GM18499 (cell line): ENCODE measurements at regions not wholly inside any gene's neighbourhood (a gene's known extent, or its start where the extent isn't known, plus 50 kb on each side); places are given as distances from the start of the nearest gene placed in this dataset.

Experiments
- ATAC-seq: cut with Tn5 transposase; IDR thresholded peaks from one replicate; pipeline ENCODE4 v1.9.1; 2021; ENCODE audit warnings: moderate number of reproducible peaks; ENCODE audit not compliant: insufficient read depth, unreplicated experiment

DNA sequence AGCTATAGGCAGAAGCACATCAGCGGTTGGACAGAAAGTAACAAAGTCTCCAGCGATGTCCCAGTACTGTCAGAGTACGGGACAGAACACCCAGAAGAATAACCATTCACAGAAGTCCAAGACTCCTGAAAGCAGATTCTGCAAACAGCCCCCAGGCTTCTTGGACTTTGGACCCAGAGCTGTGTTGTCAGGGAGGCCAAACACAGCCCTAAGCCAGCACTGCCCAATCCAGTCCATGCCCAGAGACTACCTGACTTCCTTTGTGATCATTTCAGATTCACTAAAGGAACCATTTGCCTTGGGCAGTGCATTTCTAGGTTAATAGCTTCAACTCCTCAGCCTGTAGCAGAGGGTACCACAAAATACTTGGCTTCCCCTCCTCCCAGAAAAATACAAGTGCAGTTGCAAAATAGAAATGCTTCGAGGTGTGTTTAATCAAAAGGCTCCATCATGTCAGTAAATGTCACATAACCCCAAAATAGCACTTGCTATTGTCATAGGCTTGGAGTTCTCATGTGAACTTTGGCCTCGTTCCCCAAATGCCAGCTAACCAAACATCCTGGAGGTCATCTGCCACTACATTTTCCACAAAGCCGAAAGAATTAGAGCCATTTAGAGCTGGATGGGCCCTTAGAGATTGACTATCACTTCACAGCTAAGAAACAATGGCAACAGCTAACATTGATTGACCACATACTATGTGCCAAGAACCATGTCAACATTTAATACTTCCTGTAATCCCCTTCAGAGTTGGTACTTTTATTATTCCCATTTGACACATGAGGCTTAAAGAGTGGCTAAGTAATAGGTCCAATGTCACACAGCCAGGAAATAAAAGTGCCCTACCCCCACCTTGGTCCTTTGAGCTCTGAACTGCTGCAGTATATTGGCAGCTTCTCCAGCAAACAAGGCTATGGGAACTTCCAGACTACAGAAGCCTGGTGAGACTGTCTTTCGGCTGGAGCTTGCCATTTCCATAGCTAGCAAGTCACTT, 329.9 kb downstream of the FOXO1 start:
- no peak for ATAC-seq

DNA sequence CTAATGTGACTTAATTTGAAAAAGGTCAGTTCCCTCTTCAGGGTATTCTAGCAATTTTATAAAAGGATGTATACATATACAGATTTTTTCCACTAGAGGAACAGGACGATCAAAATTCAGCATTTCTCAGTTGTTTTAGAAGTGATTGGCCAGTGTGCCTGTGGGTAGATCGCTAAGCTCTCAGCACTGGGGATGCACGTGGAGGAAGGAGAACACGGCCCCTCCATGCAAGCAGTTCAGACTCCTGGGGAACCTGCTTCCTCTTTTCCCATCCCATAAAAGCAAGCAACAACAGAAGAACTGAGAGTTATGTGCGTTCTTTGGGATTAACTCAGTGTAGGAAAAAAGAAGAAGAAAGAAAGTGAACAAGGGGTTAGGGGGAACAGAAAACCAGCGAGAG, 328.8 kb downstream of the FOXO1 start:
- no peak for ATAC-seq

DNA sequence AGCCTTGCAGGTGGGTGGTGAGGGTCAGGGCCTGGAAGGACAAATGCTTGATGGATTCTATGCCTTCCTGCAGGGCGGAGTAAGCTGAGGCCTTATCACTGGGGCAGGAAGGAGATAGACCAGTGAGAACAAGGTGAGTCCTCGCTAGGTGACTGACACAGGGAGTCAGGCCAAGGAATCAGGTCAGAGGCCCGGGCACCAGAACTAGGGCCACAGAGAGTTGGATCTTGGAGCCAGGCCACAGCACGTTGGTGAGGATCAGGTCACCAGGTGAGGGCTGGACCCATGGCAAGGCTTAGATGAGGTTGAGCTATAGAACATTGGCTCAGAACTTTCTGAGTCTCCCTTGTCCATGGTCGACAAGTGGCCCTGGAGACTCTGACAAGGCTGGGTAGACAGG, 328.2 kb downstream of the FOXO1 start:
- no peak for ATAC-seq

DNA sequence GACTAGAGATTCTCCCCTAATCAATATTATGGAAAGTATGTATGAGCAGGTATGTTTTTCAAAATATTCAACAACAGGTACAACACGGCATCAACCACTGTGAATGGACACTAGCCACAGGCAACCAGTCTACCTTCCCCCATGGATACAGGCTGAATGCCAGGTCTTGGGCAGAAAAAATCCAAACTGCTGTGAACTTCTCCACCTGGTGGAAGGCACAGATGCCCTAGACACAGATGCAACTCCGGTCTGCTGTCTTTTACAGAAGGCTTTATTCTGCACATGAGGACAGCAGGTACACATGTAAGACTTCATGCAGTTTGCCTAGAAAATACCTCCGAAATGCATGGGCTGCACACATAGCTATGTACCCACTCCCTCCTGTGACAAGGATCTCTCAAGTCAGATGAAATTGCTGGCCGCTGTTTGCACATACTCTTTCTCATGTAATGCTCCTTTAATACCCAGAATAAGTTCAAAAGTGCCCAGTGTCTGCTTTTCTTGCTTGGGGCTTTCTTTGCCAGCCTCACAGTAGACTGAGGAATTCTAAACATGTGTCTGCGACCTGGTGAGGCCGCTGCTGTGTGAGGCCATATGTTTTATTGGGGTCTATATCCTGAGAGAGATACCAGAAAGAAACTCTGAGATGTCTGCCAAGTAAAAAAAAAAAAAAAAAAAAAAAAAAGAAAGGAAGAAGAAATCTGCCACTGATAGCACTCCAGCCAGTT, 325.9 kb downstream of the FOXO1 start:
- no peak for ATAC-seq

DNA sequence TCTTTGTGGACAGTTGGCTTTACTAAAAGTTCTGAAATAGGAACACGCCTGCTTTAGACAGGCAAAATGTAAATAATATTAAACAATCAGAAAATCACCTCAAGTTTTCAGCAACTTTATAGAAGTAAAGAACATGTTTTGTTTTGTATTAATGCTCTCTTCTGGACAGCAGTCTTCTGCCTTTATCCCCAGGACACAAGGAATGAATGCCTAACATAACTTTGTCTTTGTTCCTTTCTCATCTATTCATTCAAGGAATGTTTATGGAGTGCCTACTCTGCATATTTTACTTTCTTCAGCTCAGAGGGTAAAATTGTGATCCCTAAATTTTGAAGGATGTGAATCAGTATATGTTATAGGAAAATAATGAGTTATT, 325.4 kb downstream of the FOXO1 start:
- ATAC-seq, result no peak

DNA sequence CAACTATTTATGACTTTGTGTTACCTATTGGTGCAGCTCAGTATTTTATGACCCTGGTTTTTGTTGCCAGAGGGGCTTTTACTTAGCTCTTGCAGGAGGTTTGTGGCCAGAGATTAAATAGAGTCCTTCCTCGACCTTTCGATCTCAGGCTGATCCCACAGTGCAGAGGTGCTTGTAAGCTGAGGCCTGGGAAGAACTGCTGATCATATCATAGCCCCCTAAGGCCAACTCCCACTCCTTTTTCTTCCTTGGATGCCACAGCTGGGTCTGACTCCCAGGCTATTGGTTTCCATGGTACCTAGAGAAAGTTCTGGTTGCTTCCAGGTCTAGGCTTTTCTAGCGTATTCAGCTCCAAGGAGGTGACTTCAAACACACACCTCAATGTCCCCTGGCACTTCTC, 324.9 kb downstream of the FOXO1 start:
- no peak for ATAC-seq

DNA sequence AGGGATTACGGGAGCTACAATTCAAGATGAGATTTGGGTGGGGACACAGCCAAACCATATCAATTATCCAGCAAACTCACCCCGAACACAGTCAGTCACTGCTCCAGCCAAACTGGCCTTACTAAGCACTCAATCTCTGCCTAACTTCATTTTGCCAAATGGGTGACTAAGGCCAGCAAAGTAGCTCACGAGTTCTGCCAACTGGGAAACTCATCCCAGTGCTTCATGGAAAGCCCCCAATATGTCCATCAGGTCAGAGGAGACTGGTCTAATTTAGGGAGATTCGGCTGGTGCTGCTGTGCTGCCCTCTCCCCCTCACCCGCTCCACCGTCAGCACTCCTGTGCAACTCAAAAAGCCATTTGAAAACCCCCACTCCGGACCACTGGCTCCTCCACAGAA, 324.0 kb downstream of the FOXO1 start:
- no peak for ATAC-seq

DNA sequence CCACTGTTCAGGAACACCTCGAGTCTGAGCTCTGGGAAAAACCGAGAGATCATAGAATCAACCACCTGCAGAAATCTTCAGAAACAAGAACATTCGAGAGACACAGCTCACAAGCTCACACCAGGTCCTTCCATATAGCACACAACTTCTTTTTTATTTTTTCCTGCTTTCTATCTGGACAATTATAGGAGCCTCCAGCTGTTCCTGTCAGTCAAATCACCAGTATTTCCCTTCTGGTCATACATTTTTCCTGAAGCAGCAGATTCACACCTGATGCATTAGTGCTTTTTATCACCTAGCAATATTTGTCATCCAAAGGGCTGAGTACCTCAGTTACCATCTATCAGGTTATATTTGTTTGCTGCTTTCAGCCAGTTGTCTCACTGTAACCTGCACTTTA, 323.5 kb downstream of the FOXO1 start:
- ATAC-seq, result no peak

DNA sequence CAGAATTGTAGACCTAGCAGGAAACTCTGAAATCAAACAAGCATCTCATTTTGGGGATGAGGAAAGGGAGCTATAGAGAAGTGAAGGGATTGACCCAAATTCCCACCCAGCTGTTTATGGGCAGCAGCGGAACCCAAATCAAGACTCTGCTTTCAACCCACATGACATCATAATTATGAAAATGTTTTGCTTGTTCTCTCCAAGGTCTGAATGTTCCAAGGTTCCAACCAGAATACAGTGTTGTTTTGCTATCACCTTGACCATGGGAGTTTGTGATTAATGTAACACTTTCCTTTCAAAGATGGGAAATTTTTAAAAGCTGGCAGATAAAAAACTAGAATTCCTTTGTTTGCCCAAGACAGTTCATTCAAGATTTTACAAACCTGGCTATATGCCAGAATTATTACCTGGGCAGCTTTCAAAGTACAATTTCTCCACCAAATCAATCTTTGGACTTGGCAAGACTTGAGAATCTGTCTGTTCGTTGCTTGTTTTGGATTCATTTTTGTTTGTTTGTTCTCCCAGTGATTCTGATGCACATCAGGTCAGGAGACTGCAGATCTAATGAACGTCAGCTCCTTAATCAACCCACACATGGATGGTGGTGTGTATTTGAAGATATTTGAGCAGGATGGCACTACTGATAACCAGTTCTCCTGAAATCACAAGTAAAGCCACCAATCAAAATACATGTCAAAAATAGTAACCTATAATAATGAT, 322.7 kb downstream of the FOXO1 start:
- ATAC-seq, result no peak

DNA sequence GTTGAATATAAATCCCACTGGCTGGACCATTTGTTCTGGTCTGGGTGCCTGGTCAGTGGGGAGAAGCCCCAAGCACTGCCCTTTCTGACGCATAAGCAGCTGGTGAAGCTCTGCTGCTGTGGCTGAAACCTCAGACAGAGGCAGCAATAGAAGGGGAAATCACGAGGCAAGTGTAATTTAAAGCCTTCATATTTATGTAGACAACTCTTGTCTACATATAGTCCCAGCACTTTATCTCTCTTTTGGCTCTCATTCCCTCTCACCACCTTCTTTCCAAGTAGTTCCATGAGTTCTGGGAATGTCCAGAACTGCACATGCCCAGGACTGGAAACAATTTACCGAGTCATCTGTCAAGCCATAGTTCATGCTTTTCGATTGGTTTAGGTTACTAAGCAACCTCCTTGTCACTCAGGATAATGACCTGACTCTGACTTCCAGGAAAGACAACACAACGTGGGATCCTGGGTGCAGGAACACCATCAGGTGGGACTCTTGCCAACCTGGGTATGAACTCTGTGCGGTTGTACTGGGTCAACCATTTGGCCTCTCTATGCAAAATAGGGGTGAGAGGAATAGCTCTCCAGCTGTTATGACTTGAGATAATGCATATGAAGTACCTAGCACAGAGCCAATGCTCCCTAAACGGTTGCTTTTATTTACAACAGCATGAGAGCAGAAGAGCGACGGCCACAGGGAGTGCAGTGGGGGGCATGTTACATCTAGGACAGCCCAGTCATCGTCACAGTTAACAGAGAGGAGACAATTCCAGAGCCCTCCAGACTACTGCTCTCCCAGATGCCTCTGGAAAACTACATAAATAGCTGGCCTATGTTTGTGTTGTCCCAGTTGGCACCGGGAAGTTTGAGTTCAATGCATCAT, 321.9 kb downstream of the FOXO1 start:
- no peak for ATAC-seq

DNA sequence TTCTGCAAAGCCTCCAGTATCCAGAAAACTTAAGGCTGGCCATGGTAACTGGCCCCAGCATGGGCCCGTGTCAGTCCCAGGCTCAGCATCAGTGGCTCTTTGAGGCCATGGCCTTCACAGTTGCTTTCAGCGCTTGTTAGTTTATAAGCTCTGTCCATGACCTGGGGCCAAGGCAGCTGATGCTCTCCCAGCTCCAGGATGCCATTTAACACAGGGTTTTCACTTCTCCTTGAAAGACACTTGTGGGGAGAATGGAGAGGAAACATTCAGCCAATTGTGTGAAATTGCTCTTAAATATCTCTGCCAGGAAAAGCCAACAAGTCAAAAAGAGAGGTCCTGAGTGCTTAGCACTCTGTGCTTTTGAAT, 321.3 kb downstream of the FOXO1 start:
- ATAC-seq, result no peak

DNA sequence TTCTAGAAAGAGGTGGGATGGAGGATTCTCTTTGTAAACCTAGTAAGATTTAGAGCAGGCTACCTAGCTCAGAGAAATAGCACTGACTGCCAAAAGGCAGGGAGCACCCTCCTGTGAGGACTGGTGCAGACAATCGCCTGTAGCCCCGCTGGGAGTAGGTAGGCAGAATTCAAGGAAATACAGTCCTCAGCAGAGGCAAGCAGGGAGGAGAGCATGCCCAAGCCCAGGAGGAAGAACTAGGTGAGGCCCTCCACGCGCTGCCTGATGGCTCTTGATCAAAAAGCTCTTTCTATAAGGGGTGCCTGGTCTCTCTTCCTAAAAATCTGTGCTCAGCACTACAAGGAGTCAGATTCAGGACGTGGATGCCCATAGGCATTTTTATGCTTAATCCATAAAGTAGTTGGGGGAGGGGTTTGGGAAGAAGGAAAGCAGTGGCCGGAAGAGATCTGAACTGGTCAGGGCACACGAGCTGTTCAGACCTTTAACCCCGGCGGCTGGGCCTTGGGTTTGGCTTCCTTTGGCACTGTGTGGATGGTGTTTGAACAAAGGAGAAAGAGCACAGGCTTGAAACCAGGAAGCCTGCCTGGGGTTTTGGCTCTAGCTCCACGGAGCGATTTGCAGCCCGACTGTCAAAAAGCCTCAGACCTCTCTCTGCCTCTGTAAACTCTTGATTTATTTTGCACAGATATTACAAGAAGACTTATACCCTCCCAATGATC, 320.6 kb downstream of the FOXO1 start:
- ATAC-seq, result no peak

DNA sequence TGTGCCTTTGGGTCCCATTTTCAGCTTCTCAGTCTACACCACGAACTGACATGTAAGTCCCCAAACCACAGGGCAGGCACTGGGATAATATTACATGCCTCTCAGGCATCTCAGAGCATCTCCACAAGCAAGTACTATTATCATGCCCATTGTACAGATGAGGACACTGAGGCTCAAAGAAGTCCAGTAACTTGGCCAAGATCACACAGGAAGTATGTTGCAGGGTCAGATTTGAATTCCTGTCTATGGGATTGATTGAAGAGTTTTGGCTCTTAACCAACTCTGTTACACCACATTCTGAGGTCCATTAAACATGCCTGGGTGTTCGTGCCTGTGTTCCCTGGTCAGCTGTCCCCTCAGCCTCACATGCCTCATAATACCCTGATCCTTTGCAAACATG, 319.8 kb downstream of the FOXO1 start:
- no peak for ATAC-seq

DNA sequence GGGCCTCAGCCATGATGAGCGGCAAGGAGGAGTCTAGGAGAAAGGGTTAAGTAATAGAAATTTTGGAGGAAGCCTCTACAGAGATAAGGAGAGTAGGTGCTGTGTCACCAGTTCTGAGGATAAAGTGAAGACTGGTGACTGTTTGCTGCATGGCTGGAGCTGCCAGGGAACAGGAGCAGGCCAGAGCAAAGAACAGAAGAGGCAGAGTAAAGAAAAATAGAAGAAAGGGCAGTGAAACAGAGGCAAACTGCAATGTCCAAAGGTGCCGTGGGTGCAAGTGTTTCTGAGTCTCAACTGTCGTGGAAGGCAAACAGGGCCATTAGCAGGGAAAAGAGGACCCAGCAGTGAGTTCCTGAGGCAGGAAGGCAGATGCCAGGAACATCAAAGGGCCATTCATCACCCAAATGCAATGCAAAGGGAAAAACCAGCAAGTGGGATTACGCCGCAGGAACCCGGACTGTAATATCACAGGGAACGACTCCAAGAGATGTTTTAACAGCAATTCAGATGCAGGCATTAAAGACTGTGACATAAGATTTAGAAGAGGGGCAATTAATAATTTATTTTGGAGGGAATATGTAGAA, 318.3 kb downstream of the FOXO1 start:
- ATAC-seq, result no peak

DNA sequence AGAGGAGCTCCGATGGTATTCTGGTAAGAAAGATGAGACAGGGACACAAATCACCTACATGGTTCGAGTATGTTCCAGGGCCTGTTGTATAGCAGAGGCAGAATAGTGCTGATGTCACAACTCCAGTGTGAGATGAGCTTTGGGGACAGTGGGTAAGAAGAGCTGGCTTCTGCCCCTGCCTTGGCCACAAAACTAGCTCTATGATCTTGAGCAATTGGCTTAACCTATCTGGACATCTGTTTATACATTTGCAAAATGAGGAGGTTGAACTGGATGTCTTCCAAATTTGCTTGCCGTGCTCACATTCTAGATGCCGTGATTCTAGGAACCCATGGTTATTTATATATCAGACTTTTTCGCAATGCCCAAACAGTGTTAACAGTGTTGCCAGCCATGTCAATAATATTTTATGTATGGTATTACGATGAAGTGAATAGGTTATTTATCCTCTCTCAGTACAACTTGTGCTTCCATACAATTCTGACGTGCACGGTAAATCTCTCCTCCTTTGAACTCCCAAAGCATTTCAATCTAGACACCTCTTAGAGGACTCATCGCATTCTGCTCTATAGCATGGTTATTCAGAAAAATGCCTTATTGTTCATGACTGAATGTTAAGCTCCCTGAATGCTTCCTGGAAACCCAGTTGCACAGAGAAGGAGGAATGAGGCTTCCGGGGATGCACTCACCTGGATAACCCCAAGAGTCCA, 316.0 kb downstream of the FOXO1 start:
- ATAC-seq, result no peak

DNA sequence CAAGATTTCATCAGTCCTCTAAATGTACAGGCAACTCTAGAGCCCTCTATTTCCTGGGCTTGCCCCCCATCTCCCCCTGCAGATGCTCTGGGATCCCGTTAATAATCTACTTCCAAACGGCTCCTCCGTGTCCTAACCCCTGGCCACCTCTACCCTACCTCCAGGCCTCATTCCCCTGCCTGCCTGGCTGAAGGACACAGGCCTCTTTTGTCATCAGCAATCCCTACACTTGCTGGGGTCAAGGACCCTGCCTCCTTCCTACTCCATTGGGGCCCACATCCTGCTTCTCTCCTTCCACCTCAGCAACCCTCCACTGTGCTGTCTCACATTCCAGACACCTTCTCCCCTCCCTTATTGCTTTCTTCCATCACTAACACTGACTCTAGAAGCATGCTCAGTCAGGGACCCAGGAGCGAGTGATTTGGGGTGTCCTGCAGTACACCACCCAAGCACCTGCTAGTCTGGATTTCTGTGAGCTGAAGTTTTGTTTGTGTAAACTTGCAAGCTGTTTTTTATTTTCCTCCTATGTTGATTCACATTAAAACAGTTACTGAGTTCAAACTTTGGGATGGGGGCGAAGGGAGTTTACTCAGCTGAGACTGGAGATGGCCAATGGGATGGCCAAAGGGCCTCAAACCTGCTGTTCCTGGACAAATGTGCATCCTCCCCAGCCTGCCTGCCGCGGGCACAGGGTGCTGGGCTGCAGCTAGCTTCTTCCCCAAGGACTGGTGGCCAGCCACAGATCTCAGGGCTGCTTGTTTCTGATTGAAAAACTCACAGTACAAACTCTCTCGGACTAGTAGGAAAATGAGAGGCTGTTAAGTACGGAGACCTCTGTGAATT, 314.7 kb downstream of the FOXO1 start:
- ATAC-seq, result no peak

DNA sequence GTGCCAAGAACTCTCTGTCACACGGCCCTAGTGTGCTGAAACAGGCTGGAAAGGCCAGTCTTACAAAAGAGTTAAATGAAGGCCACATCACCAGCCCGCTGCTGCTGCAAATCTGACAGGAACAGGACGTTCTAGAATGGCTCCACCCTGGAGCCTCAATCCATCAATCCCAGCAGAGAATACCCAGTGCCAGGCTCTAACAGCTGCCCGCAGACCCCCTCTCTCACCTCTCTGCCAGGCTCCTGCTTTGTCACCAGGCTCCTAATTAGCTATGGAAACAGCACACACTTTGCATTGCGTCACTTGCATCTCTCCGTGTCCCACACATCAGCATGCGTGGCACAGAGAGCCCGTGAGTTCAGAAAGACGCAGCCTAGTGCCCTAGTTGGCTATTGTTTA, 314.1 kb downstream of the FOXO1 start:
- no peak for ATAC-seq
